ENCODE measurements at regions not wholly inside any gene's neighbourhood (a gene's known extent, or its start where the extent isn't known, plus 50 kb on each side); places are given as distances from the start of the nearest gene placed in this dataset.
"Not testable (repeated sequence)": the region's sequence is repeated elsewhere in the genome, so short reads cannot be mapped to it uniquely, and the experiment has no call there.

- DNase-seq: no peak
These were observed 776.3 kb downstream of the TMEM121 start for GRCh38 chr14:106302661-106303060.

- DNase-seq: no peak
These were observed 777.9 kb downstream of the TMEM121 start for GRCh38 chr14:106304271-106304670.

- DNase-seq: peak; percentile 80
These were observed 782.5 kb downstream of the TMEM121 start for GRCh38 chr14:106308839-106309389.

- DNase-seq: no peak
These were observed 783.0 kb downstream of the TMEM121 start for GRCh38 chr14:106309423-106309822.

- DNase-seq: peak; percentile 16
These were observed 789.1 kb downstream of the TMEM121 start for GRCh38 chr14:106315436-106315835.

- no peak for DNase-seq
These were observed 791.2 kb downstream of the TMEM121 start for GRCh38 chr14:106317593-106317992.

GRCh38 chr14:106318700-106319099 lies 792.3 kb downstream of the TMEM121 start:
- DNase-seq: peak; percentile 32

GRCh38 chr14:106323970-106324369 lies 797.6 kb downstream of the TMEM121 start:
- not testable (repeated sequence) for DNase-seq

GRCh38 chr14:106327234-106327633 lies 800.9 kb downstream of the TMEM121 start:
- no peak for DNase-seq

GRCh38 chr14:106327702-106328353 lies 801.4 kb downstream of the TMEM121 start:
- DNase-seq: not testable (repeated sequence)

- DNase-seq: not testable (repeated sequence)
These were observed 802.9 kb downstream of the TMEM121 start for GRCh38 chr14:106329243-106329642.

GRCh38 chr14:106329987-106330774 lies 803.8 kb downstream of the TMEM121 start:
- not testable (repeated sequence) for DNase-seq

- peak; percentile 43 for DNase-seq
These were observed 808.2 kb downstream of the TMEM121 start for GRCh38 chr14:106334428-106335109.

GRCh38 chr14:106335110-106335429 lies 808.7 kb downstream of the TMEM121 start:
- not testable (repeated sequence) for DNase-seq

- DNase-seq: not testable (repeated sequence)
These were observed 812.4 kb downstream of the TMEM121 start for GRCh38 chr14:106338775-106339174.

- DNase-seq: not testable (repeated sequence)
These were observed 814.3 kb downstream of the TMEM121 start for GRCh38 chr14:106340658-106341057.

- not testable (repeated sequence) for DNase-seq
These were observed 814.8 kb downstream of the TMEM121 start for GRCh38 chr14:106341161-106341560.

- DNase-seq: no peak
These were observed 817.2 kb downstream of the TMEM121 start for GRCh38 chr14:106343626-106344025.

- not testable (repeated sequence) for DNase-seq
These were observed 817.8 kb downstream of the TMEM121 start for GRCh38 chr14:106344065-106344614.

GRCh38 chr14:106344791-106345479 lies 818.6 kb downstream of the TMEM121 start:
- DNase-seq: not testable (repeated sequence)

GRCh38 chr14:106346084-106346483 lies 819.7 kb downstream of the TMEM121 start:
- DNase-seq: no peak

GRCh38 chr14:106346534-106347290 lies 820.3 kb downstream of the TMEM121 start:
- DNase-seq: no peak
